ENCODE measurements at regions not wholly inside any gene's neighbourhood (a gene's known extent, or its start where the extent isn't known, plus 50 kb on each side); places are given as distances from the start of the nearest gene placed in this dataset.
"Not testable (repeated sequence)": the region's sequence is repeated elsewhere in the genome, so short reads cannot be mapped to it uniquely, and the experiment has no call there.

DNA sequence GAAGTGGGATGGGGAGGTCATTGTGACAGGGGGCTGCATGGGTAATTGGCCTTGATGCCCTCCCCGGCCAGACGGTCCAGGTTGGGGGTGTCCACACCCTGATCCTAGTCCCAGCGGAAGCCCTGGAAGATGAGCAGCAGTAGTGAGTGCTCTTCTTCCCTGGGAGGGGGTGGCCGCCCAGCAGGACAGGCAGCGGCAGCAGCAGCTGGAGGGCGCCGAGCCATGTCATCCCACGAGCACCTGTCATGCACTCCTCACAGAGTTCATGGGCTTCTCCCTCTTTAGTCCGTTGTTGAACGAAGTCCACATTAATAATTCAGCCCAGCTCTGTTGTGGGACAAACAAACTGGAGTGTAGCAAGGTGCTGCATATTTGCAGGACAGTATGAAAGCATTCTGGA is 81.2 kb upstream of the FAM90A1 start:
- TF ChIP-seq, protein P1, sequence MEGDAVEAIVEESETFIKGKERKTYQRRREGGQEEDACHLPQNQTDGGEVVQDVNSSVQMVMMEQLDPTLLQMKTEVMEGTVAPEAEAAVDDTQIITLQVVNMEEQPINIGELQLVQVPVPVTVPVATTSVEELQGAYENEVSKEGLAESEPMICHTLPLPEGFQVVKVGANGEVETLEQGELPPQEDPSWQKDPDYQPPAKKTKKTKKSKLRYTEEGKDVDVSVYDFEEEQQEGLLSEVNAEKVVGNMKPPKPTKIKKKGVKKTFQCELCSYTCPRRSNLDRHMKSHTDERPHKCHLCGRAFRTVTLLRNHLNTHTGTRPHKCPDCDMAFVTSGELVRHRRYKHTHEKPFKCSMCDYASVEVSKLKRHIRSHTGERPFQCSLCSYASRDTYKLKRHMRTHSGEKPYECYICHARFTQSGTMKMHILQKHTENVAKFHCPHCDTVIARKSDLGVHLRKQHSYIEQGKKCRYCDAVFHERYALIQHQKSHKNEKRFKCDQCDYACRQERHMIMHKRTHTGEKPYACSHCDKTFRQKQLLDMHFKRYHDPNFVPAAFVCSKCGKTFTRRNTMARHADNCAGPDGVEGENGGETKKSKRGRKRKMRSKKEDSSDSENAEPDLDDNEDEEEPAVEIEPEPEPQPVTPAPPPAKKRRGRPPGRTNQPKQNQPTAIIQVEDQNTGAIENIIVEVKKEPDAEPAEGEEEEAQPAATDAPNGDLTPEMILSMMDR (IDR thresholded peaks at IDR 0.05) = not testable (repeated sequence)
- not testable (repeated sequence) for TF ChIP-seq POLR2A, POLR2AphosphoS5 (IDR thresholded peaks at IDR 0.05)

All from transverse colon (tissue), 4 donors.